A673 (cell line): ENCODE measurements at regions not wholly inside any gene's neighbourhood (a gene's known extent, or its start where the extent isn't known, plus 50 kb on each side); places are given as distances from the start of the nearest gene placed in this dataset.

Experiments used
- BruUV-seq: library from RNA; stranded (reverse); fragments of 400-500 nt; replicated peaks from 2 replicates; lab custom pipeline; 2021; lab: Mats Ljungman, UMichigan
- CTCF ChIA-PET: fragments of 300-600 bp; sonication (Branson Sonifier 250); formaldehyde crosslinking; loops from one replicate; lab custom pipeline; 2022; ENCODE audit warnings: antibody characterized with exemption; lab: Charles Lee
- POLR2A ChIA-PET: fragments of 300-600 bp; sonication (Branson Sonifier 250); formaldehyde crosslinking; loops from one replicate; lab custom pipeline; 2022; ENCODE audit warnings: antibody characterized with exemption; ENCODE audit not compliant: low non-redundant PET; lab: Charles Lee
- DNase-seq: peaks from one replicate; pipeline ENCODE4 v3.0.0-alpha.2; 2015; ENCODE audit warnings: low spot score
- H3K27ac ChIP-seq: fragments of 200-600 bp; sonication (generic); 2 replicates; pipeline ENCODE4 v1.5.1; 2016; ENCODE audit warnings: mixed run types, low read depth, mild to moderate bottlenecking, mixed read lengths, antibody characterized with exemption, low read length; ENCODE audit not compliant: poor library complexity, severe bottlenecking
- H3K27me3 ChIP-seq: fragments of 200-600 bp; sonication (generic); replicated peaks from 2 replicates; pipeline ENCODE4 v1.6.1; 2017; ENCODE audit warnings: mixed run types, low read depth, mild to moderate bottlenecking, mixed read lengths, antibody characterized with exemption, low read length; ENCODE audit not compliant: insufficient read depth, poor library complexity
- H3K36me3 ChIP-seq: fragments of 200-600 bp; sonication (generic); 2 replicates; pipeline ENCODE4 v1.6.1; 2016; ENCODE audit warnings: mixed run types, mild to moderate bottlenecking, mixed read lengths, antibody characterized with exemption, low read length; ENCODE audit not compliant: insufficient read depth, poor library complexity, severe bottlenecking
- H3K4me1 ChIP-seq: fragments of 200-600 bp; sonication (generic); 2 replicates; pipeline ENCODE4 v1.6.1; 2017; ENCODE audit warnings: mixed run types, mild to moderate bottlenecking, mixed read lengths, antibody characterized with exemption, low read length; ENCODE audit not compliant: insufficient read depth, poor library complexity, severe bottlenecking
- H3K4me3 ChIP-seq: fragments of 200-600 bp; sonication (generic); 2 replicates; pipeline ENCODE4 v1.5.1; 2016; ENCODE audit warnings: low read depth, mixed run types, mild to moderate bottlenecking, mixed read lengths, low read length; ENCODE audit not compliant: poor library complexity, severe bottlenecking
- H3K9me3 ChIP-seq: fragments of 200-600 bp; sonication (generic); 2 replicates; pipeline ENCODE4 v1.6.1; 2016; ENCODE audit warnings: mixed run types, low read depth, mild to moderate bottlenecking, mixed read lengths, antibody characterized with exemption, low read length; ENCODE audit not compliant: poor library complexity, severe bottlenecking
- CTCF ChIP-seq: fragments of 300-800, 200-600 bp; sonication (generic); conservative IDR thresholded peaks from 2 replicates; pipeline ENCODE4 v1.5.1; 2017; ENCODE audit warnings: low read depth, mild to moderate bottlenecking, antibody characterized with exemption, low read length, moderate library complexity, mixed read lengths
- EZH2 ChIP-seq: fragments of 200-600 bp; sonication (generic); IDR thresholded peaks from 2 replicates; pipeline ENCODE4 v1.6.1; 2017; ENCODE audit warnings: borderline replicate concordance, low read depth, mild to moderate bottlenecking, mixed read lengths, antibody characterized with exemption, low read length; ENCODE audit not compliant: poor library complexity, severe bottlenecking
- intact Hi-C: fragments of 100-400 bp; cut with micrococcal nuclease; formaldehyde crosslinking; loops from one replicate; pipeline ENCODE4 v1.10.0; 2022; ENCODE audit not compliant: unreplicated experiment

- POLR2A ChIA-PET = no interaction called here
- Histone ChIP-seq H3K4me3 (no peak overlapping the region), H3K27me3 (no peaks in the 10 kb centered on the region), H3K9me3 (peaks cover 71% of the 10 kb centered on the region), H3K36me3 (no peaks in the 10 kb centered on the region), H3K27ac (no peak overlapping the region), H3K4me1 (no peaks in the 10 kb centered on the region)
- intact Hi-C loops = no loop called here
- CTCF ChIA-PET = no interaction called here
- TF ChIP-seq CTCF (no peak), EZH2 (no peak)
- no TSS peak for BruUV-seq
- no peak for DNase-seq
Observed at GRCh38 chr15:22239806-22240180, 159.5 kb downstream of the OR4M2 start.

- TF ChIP-seq EZH2 (no peak), CTCF (no peak)
- POLR2A ChIA-PET = no interaction called here
- CTCF ChIA-PET = no interaction called here
- Histone ChIP-seq H3K36me3 (no peaks in the 10 kb centered on the region), H3K27me3 (no peaks in the 10 kb centered on the region), H3K4me1 (no peaks in the 10 kb centered on the region), H3K4me3 (no peak overlapping the region), H3K9me3 (peaks cover 65% of the 10 kb centered on the region), H3K27ac (no peak overlapping the region)
- intact Hi-C loops = no loop called here
- BruUV-seq = no TSS peak
- no peak for DNase-seq
Observed at GRCh38 chr15:22240403-22240802, 160.1 kb downstream of the OR4M2 start.

- POLR2A ChIA-PET = no interaction called here
- Histone ChIP-seq H3K27me3 (no peaks in the 10 kb centered on the region), H3K36me3 (no peaks in the 10 kb centered on the region), H3K4me1 (no peaks in the 10 kb centered on the region), H3K4me3 (no peak overlapping the region), H3K9me3 (peaks cover 63% of the 10 kb centered on the region), H3K27ac (no peak overlapping the region)
- no TSS peak for BruUV-seq
- no peak for DNase-seq
- intact Hi-C loops = no loop called here
- TF ChIP-seq CTCF = no peak
- TF ChIP-seq EZH2 = no peak
- CTCF ChIA-PET = no interaction called here
Observed at GRCh38 chr15:22240986-22241385, 160.7 kb downstream of the OR4M2 start.
